IPS-NIHi7 (cell line): ENCODE measurements at regions not wholly inside any gene's neighbourhood (a gene's known extent, or its start where the extent isn't known, plus 50 kb on each side); places are given as distances from the start of the nearest gene placed in this dataset.

Experiments used
- DNase-seq: peaks from one replicate; pipeline ENCODE4 v3.0.0; 2012; ENCODE audit warnings: mixed read lengths; ENCODE audit errors: extremely low spot score

GRCh38 chr1:221429264-221429663 lies 312.6 kb downstream of the DUSP10 start:
- no peak for DNase-seq

- DNase-seq = peak; percentile 21
Measured at GRCh38 chr1:221430152-221430960, 311.5 kb downstream of the DUSP10 start.

DNA sequence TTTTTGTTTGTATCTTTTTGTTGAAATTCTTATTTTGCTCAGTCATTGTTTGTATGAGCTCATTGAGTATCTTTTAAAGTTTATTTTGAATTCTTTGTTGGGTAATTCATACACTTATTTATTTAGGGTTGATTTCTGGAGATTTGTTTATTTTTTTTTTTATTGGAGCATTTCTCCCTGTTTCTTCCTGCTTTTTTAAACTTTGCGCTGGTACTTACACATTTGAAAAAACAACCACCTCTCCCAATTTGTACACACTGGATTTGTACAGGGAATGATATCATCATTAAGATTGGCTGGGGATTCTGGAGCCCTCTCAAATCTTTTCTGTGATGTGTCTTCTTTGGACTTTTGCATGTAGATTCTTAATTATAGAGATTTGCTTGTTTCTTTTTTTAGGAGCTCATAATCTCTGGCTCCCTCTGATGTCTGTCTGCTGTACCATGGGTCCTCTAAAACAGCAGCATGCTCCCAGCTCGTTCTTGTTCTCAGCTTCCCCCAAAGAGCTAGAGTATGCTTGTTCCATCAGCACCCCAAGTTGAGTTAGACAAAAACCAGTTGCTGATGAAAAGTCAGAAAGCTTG lies 310.7 kb downstream of the DUSP10 start:
- DNase-seq = no peak

DNA sequence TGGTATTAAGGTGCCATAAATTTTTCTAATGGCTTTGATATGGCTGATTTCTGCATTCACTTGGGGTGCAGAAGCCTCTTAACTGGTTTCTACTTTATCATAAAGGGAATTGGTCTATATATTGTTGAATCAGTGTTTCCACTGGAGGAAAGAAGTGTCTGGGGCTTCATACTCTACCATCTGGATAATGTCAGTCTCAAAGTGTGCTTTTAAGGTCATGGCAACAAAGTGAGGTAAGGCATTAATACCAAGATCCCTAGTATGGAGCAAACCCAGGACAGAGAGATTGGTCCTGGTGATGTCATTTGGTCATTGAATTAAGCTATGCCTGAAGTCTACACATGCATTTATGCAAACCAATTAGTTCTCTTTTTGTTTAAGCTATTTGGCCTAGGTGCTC lies 309.9 kb downstream of the DUSP10 start:
- DNase-seq = no peak

DNA sequence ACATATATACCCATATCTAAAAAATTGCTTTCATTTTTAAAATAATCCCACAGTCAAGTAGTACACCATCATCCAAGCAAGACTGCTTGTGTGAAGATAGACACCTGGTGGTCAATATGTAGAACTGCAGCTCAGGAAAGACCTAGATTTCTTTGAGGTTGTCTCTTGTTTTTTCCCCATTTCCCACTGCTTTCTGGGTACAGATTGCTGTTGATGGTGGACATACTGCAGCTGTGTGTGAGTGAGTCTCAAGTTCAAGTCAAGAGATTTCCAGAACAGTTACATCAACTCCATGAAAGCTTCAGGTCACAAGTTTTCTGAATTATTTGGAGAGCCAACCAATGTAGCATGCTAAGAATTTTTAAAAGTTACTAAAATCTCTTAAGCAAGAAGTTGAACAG lies 306.4 kb downstream of the DUSP10 start:
- peak; percentile 54 for DNase-seq

DNA sequence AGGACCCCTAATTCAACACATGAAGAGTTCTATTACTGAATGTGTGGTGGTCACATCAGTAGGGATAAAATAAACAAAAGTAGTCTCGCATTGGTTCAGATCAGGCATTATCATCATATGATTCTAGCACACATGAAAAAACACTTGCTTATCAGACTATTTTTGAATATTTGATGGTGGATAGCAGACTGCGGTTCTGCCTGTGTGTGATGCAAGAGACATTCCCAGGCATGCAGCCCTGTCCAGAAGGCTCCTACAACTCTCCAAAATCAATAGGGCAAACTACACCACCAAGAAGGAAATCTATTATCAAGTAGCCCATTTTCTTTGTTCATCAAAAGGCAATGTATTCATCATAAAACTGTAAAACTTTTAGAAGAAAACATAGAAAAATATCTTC lies 304.7 kb downstream of the DUSP10 start:
- DNase-seq = no peak

- no peak for DNase-seq
Measured at GRCh38 chr1:221437926-221438325, 304.0 kb downstream of the DUSP10 start.

DNA sequence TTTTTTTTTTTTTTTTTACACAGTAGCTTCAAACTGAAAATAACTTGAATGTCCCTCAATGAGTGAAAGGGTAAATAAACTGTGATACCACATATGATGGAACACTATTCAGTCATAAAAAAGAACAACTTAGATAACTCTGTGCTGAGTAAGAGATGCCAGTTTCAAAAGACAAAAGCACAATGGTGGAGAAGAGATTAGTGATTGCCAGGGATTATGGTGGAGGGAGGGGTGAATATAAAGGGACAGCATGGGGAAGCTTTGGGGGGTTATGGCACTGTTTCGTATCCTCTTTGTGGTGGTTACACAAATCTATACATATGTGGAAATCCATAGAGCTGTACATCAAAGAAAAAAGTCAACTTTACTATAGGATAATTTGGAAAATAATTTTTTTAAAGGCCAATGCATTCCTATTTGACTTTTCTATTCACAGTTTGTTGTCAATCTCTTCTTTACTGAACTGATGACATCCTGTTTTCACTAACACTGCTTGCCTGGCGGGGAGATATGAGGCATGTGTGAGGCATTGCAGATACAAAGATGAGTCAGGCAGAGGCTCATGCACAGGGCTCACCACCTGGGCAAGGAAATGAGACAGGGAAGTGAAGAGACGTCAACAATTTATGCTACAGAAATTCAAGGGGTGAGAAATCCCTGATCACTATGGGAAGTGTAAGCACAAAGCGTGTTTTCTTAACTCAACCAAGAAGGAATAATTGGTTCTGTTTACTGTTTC lies 302.7 kb downstream of the DUSP10 start:
- DNase-seq = peak; percentile 17

DNA sequence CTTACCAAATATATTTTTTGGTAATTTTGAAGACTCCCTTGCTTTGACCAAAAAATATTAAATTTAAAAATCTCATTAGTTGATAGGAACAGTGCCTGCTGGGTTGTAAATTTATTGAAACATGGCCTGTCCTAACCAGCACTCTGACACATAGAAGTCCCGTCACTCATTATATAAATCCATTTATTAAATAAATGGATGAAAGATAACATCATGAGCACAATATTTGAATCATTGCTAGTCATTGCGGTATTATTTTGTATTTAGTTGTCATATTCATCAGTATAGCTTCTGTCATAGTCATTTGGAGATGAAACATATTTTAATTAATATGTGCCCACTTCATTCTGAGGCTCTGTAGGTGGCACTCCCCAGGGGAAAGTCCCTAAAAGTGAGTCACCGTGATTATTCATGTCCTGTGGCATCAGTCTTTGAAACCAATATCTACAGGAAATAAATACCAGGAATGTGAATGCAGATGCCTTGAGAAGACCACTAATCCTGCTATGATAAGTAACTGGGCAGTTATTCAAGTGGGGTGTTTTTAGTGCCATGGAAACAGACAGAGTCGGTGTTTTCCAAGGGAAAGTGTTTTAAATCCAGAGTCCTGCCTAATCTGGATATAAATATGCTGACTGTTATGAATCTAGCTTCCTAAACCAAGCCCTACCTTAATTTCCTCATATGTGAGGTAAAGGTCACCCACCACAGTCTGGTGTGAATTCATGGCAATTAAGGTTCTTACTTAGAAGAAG lies 302.0 kb downstream of the DUSP10 start:
- no peak for DNase-seq

GRCh38 chr1:221440658-221441057 lies 301.2 kb downstream of the DUSP10 start:
- no peak for DNase-seq

- no peak for DNase-seq
Measured at GRCh38 chr1:221442056-221442455, 299.8 kb downstream of the DUSP10 start.

DNA sequence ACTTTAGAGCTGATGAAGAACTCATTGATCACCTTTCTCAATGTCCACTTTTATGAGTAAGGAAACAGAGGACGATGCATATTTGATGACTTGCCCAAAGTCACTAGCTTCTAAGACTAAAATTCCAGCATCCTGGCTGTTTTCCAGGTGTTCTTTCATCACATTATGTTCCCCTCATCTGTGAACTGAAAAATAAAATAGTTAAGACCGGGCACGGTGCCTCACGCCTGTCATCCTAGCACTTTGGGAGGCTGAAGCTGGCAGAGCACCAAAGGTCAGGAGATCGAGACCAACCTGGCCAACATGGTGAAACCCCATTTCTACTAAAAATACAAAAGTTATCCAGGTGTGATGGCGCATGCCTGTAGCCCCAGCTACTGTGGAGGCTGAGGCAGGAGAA lies 297.5 kb downstream of the DUSP10 start:
- no peak for DNase-seq

DNA sequence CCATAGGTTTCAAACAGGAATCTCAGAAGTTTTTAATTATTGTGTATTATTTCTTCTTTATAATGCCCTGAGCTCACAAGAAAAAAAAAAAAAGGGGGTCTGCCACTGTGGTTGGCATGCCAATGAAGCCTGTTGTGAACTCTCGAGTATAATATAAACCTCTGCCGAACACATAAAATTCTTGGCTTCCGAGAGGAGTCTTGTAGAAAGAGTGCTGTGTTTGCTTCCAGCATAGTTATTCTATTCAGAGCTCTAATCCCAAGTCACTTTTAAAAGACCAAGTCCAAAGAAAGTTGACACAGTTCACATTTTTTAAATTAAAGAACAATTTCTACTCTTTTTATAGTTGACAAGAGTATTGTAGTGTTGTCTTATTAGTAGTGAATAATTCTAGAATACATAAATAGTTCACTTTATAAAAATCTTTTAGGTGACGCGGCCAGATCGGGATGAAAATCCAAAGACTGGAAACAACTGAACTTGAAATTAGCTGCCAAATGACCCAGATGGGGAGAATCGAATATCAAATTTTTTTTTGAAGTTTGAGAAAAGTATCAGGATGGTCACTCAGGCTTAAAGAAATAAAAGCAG lies 293.2 kb downstream of the DUSP10 start:
- DNase-seq = no peak

- DNase-seq = no peak
Measured at GRCh38 chr1:221449194-221449593, 292.7 kb downstream of the DUSP10 start.

- no peak for DNase-seq
Measured at GRCh38 chr1:221449801-221450470, 292.0 kb downstream of the DUSP10 start.

DNA sequence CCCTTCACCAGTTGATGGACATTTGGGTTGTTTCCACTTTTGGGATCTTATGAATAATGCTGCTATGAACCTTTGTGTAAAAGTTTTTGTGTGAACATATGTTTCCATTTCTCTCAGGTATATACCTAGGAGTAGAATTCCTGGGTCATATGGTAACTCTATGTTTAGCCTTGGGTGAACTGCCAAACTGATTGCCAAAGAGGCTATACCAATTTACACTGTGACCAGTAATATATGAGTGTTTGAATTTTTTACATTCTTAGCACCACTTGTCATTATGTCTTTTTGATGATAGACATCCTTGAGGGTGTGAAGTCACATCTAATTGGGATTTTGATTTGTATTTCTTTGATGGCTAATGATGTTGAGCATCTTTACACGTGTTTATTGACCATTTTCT lies 290.1 kb downstream of the DUSP10 start:
- no peak for DNase-seq

- no peak for DNase-seq
Measured at GRCh38 chr1:221454096-221454495, 287.8 kb downstream of the DUSP10 start.

GRCh38 chr1:221456918-221457317 lies 285.0 kb downstream of the DUSP10 start:
- DNase-seq = no peak

GRCh38 chr1:221457685-221458446 lies 284.0 kb downstream of the DUSP10 start:
- DNase-seq = no peak

GRCh38 chr1:221458447-221459156 lies 283.3 kb downstream of the DUSP10 start:
- DNase-seq = no peak
